Right renal pelvis (tissue), 4 donors: ENCODE measurements at regions not wholly inside any gene's neighbourhood (a gene's known extent, or its start where the extent isn't known, plus 50 kb on each side); places are given as distances from the start of the nearest gene placed in this dataset.

ENCODE experiments used
- DNase-seq, 4 donors: peaks; one replicate each; pipeline ENCODE4 v3.0.0-alpha.2; 2013; ENCODE audit warnings: low read depth in 4 of 4, low spot score in 3 of 4, missing footprints in 1 of 4

- DNase-seq = no peak
Measured at GRCh38 chr7:25619381-25619780, 391.1 kb upstream of the NPVF start.

GRCh38 chr7:25619963-25620799 lies 391.9 kb upstream of the NPVF start:
- DNase-seq = no peak

GRCh38 chr7:25621993-25622392 lies 393.7 kb upstream of the NPVF start:
- DNase-seq = no peak

DNA sequence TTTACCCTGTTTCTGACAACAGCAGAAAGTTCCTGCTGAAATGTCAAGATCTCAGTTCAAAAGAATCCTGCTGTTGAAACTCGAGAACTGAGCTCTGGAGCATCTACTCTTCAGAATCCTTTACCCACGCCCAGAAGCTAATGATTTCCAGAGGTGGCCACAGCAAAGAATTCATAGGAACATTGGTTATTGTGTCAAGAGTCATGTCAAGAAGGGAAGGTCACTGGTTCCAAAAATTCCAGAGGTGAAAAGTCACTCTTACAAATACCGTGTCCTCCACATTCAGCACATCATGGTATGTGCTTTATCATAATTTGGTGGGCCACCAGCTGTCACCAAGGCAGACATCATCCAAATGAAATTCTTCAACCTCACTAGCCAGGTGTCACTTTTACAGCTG lies 394.4 kb upstream of the NPVF start:
- DNase-seq = no peak

DNA sequence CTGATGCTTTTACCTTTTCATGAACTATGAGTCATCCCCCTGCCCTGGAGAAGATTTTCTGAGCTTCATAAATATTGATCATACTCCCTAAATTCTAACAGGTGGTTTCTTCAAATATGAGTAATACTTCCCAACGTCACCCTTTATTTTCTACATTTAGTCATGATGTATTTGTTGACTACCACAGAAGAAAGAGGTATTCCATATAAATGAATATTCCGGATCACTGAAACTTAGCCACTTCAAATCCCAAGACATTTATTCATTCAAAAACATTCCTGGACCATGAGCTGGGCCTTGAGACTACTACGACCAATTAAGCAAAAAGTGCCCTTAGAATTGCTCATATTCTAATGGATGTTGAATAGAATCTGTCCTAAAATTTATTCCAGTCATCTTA lies 395.8 kb upstream of the NPVF start:
- DNase-seq = no peak

DNA sequence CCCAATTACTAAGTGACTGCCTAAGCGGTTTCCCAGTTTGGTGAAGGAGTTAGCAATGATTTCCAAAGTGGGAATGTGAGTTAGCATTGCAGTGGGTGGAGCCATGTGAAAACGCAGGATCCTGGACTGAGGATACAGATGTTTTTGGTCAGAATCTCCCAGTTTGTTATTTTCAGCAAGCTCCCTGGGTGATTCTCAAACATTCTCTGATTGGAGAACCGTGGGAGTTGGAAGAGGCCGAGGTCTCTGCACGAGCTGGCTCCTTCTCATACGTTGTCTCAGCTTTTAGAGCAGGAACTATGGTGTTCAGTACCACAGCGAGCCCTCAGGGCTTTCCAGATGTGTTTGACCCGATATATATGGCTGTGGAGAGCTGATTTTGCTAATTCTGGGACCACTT lies 396.5 kb upstream of the NPVF start:
- DNase-seq = peak; percentile 53 to 69 (median 62)

DNA sequence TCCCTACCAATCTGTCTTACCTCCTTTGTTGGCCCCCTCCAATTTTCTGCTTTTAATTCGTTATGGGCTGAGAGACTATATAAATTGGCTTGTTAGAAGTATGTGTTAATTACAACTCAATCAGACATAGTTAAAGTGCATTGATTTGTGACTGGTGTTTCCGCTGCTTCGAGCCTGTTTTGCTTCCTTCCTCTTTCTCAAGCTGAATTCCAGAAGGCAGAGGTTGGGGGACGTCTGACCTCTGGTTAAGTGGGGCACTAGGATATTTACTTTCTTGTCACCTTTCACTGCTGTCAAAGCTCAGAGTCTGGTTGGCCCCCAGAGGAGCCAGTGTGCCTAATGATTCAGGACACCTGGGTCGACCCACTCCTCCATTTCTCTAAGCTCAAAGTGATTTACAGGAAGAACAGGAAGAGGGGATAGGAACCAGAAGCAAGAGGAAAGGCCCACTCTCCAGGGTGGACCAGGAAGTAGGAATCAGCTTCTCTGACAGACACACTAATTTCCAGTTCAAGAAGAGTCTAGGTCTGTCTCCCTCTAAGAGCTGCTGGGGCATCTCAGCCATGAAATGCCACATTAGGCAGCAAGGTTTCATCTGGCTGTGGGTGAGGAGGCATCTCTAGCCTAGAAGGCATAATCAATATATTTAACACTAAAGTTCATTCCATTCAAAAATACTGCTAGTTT lies 397.2 kb upstream of the NPVF start:
- no peak for DNase-seq

DNA sequence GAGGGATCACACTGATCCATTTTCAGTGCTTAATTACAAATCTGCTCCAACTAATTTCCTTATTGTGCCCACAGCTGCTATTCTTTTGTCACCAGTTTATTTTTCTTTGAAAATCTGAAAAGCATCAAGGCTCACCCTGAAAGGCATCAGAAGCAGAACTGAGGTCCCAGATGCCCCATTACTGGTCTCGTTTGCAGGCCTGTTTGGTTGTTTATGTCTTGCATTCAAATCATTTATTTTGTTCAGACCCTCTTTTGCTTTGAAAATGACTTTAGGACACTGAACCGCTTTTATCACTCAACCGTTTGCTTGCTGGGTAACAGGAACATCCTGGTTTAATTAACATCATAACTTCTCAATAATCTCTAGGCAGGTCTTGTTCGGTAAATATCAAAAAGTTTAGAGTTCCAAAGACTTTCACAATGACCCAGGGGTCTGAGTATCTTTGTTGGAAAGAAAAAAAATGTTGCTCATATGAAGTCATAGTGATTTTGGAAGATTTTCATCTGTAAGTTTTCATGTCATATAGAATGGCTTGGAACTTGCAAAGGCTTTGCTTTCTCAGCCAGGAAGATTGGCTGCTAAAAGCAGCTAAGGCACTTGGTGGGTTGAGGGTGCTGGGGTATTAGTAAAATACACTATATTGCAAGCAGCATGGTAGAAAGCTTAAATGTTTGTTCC lies 398.3 kb upstream of the NPVF start:
- DNase-seq = no peak

GRCh38 chr7:25628446-25628845 lies 400.2 kb upstream of the NPVF start:
- no peak for DNase-seq

DNA sequence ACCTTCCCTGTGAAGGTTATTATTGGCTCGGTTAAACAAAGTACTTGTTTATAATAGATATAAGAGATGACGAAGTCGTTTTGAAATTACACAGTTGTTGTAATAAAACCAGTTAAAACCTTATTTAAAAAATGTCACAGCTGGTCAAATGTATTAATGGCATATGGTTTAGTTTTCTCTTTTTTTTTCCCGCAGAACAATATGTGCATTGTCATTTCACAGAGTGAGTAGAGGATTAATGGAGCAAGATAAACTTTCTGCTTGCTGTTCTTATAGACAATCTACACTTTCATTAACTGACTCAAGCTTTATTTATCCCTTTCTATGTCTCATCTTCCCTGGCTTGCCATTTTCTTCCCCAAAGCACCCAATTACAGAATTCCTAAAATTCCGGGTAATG lies 404.3 kb upstream of the NPVF start:
- DNase-seq = no peak

- no peak for DNase-seq
Measured at GRCh38 chr7:25633426-25634036, 405.2 kb upstream of the NPVF start.

DNA sequence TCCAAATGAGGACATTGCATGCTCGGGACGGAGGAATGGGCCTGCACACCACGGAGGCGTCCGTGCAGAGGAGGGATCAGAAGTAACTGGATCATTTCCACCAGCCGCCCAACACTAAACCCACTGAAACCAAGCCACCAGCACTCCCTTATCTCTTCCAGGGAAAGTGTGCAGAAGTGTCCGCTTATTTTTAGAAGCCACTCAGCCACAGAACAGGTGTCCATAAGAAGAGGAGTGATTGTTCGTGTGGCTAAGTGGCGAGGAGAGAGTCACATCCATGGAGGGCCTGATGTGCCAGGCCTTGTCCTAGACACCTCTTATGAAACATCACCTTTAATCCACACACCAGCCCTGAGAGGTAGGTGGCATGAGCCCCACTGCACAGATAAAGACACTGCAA lies 407.9 kb upstream of the NPVF start:
- DNase-seq = no peak

GRCh38 chr7:25636871-25637283 lies 408.6 kb upstream of the NPVF start:
- DNase-seq = peak in 1 of 4 donors; percentile 61

- no peak for DNase-seq
Measured at GRCh38 chr7:25638068-25638467, 409.8 kb upstream of the NPVF start.

DNA sequence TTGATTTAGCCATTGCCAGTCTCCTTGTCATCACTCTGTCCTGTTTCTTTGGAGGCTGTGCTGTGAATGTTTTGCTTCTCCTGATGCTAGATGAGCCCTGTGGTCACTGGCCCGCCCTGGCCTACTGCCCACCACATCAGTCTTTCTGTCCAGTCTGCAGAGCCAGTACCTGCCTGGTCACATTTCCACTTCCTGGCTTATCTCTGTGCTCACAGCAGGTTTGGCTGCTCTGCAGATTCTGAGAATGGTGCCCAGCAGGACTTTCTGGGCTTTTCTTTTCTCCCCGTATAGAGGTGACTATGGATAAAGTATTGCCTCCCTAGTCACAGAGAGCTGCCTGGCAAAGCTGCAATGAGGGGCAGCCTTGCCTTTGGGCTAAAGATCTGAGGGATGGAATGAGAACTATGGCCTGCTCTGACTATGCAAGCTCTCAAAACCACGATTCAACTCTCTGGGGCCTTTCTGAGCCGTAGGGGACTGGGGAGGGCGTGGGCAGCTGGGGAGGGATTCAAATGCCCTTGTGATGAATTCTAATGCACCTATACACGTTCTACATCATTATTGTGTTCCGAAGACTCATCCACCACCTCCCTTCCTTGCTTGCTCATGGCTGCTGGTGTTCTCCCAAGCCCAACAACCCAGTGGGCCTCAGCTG lies 410.4 kb upstream of the NPVF start:
- DNase-seq = no peak

GRCh38 chr7:25642849-25643248 lies 414.6 kb upstream of the NPVF start:
- no peak for DNase-seq

GRCh38 chr7:25643286-25643685 lies 415.0 kb upstream of the NPVF start:
- DNase-seq = no peak

GRCh38 chr7:25643770-25644394 lies 415.6 kb upstream of the NPVF start:
- no peak for DNase-seq

- DNase-seq = no peak
Measured at GRCh38 chr7:25646726-25647413, 418.6 kb upstream of the NPVF start.

DNA sequence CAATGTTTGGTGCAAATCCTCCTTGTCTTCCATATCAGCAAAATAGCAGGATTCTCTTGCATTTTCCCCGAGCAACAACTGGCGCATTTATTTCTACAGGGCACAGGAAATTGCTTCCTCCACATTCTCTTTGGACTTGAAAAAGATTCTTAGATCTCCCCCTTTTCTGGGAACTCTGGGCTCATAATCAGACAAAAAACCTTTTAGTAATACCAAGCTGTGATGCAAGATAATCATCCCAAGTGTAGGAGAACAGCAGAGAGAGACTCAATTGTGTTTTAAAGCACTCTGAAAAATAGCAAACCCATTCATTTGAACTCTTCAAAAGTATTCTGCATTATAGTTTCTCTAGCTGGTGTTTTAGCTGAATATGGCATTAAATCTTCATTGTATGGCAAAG lies 419.6 kb upstream of the NPVF start:
- no peak for DNase-seq
